HUES6 (cell line): ENCODE measurements at regions not wholly inside any gene's neighbourhood (a gene's known extent, or its start where the extent isn't known, plus 50 kb on each side); places are given as distances from the start of the nearest gene placed in this dataset.

Experiments used
- H3K27ac ChIP-seq: 2 replicates; pipeline ENCODE4 v1.7.0; 2013; ENCODE audit warnings: low read depth, mild to moderate bottlenecking, low read length, inconsistent platforms
- H3K27me3 ChIP-seq: 2 replicates; pipeline ENCODE4 v1.6.1; 2013; ENCODE audit warnings: low read length; ENCODE audit not compliant: control insufficient read depth, insufficient read depth
- H3K36me3 ChIP-seq: 2 replicates; pipeline ENCODE4 v1.6.1; 2013; ENCODE audit warnings: low read length; ENCODE audit not compliant: control insufficient read depth, insufficient read depth
- H3K4me1 ChIP-seq: 2 replicates; pipeline ENCODE4 v1.6.1; 2013; ENCODE audit warnings: low read length; ENCODE audit not compliant: control insufficient read depth, insufficient read depth
- H3K4me3 ChIP-seq: 2 replicates; pipeline ENCODE4 v1.5.1; 2013; ENCODE audit warnings: low read depth, low read length
- H3K9ac ChIP-seq: one replicate; pipeline ENCODE4 v1.6.1; 2013; ENCODE audit warnings: mild to moderate bottlenecking, low read length
- H3K9me3 ChIP-seq: 2 replicates; pipeline ENCODE4 v1.6.1; 2013; ENCODE audit warnings: low read depth, low read length; ENCODE audit not compliant: control insufficient read depth, insufficient read depth

GRCh38 chr12:43154498-43155045, 397.4 kb downstream of the ADAMTS20 start:
- peaks cover 8% of the 10 kb centered on the region; the same call in 1 of the 2 replicates for H3K4me1 ChIP-seq
- no peaks in the 10 kb centered on the region for H3K9me3 ChIP-seq
- no peak overlapping the region for H3K4me3 ChIP-seq
- no peaks in the 10 kb centered on the region for H3K36me3 ChIP-seq
- no peaks in the 10 kb centered on the region for H3K27me3 ChIP-seq
- H3K27ac ChIP-seq, result no peak overlapping the region
- no peak overlapping the region for H3K9ac ChIP-seq

DNA sequence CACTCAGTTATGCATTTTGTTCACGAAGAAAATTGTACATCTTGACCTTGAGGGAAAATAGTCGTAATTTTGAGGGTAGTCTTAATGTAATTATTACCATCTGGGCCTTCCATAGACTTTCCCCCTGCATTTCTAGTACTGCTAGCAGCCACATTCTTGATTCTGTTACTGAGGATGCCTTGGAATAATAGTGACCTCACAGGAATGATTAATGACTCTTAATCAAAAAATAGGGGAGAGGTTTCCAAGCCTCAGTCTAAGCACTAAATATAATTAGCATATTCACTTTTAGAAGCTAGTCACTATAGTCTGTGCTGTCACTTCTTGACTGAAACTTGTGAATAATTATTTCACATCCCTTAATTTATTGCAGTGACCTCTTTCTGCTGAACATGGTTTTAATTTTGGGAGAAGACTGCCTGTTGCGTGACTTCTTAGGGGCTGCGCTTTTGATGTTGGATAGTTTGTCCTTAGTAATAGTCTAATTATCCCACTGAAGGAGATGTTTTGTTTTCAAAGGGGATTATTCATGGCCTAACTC, 400.5 kb downstream of the ADAMTS20 start:
- Histone ChIP-seq H3K27me3 (no peaks in the 10 kb centered on the region), H3K9me3 (no peaks in the 10 kb centered on the region), H3K36me3 (no peaks in the 10 kb centered on the region), H3K27ac (no peak overlapping the region), H3K9ac (no peak overlapping the region), H3K4me1 (peaks cover 8% of the 10 kb centered on the region; the same call in 1 of the 2 replicates), H3K4me3 (no peak overlapping the region)

DNA sequence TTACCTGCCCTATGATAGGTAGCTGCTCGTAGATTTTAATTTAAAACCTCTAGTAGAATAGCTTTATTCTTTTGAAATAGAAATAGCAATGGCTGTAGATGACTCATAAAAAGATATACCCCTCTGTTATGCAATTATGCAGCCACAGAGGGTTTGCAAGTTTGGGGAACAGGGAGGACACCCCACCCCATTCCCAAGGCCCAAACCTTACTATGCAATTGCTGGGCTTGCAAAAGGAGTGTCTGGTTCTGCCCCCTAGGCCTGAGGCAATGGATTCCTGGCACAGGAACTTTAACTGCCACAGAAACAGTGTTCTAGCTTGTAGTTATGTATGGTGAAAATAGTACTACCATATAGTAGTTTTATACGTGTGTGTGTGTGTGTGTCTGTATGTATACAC, 403.3 kb downstream of the ADAMTS20 start:
- Histone ChIP-seq H3K27me3 (no peaks in the 10 kb centered on the region), H3K9ac (no peak overlapping the region), H3K4me1 (no peaks in the 10 kb centered on the region), H3K9me3 (no peaks in the 10 kb centered on the region), H3K36me3 (no peaks in the 10 kb centered on the region), H3K27ac (no peak overlapping the region), H3K4me3 (no peak overlapping the region)

GRCh38 chr12:43147878-43148277, 404.1 kb downstream of the ADAMTS20 start:
- H3K27me3 ChIP-seq, result no peaks in the 10 kb centered on the region
- H3K4me3 ChIP-seq, result no peak overlapping the region
- H3K4me1 ChIP-seq, result no peaks in the 10 kb centered on the region
- no peak overlapping the region for H3K9ac ChIP-seq
- H3K9me3 ChIP-seq, result no peaks in the 10 kb centered on the region
- H3K27ac ChIP-seq, result no peak overlapping the region
- no peaks in the 10 kb centered on the region for H3K36me3 ChIP-seq

GRCh38 chr12:43145481-43145880, 406.5 kb downstream of the ADAMTS20 start:
- no peaks in the 10 kb centered on the region for H3K36me3 ChIP-seq

DNA sequence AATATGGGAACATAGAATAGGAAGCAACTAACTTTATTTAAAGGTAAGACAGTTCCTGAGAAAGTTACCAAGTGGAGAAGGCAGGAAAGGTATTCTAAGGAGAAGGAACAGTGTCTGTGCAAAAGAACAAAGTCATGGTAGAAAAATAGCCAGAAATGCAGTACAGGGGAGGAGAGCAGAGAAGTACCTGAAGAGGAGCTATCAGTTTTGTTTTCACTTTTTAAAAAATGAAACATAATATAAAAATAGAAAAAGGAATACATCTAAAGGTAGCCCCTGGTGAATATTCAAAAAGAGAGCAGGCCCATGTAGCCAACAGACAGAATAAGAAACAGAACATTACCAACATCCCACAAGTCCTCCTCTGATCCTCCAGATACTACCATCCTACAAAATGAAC, 408.7 kb downstream of the ADAMTS20 start:
- Histone ChIP-seq H3K36me3 (no peaks in the 10 kb centered on the region), H3K9ac (no peak overlapping the region), H3K9me3 (no peaks in the 10 kb centered on the region), H3K4me1 (no peaks in the 10 kb centered on the region), H3K27me3 (no peaks in the 10 kb centered on the region), H3K4me3 (no peak overlapping the region), H3K27ac (no peak overlapping the region)

More at GRCh38 chr12:43145481-43145880, 406.5 kb downstream of the ADAMTS20 start:
- Histone ChIP-seq H3K4me1 (no peaks in the 10 kb centered on the region), H3K4me3 (no peak overlapping the region), H3K27me3 (no peaks in the 10 kb centered on the region), H3K27ac (no peak overlapping the region), H3K9me3 (no peaks in the 10 kb centered on the region), H3K9ac (no peak overlapping the region)

DNA sequence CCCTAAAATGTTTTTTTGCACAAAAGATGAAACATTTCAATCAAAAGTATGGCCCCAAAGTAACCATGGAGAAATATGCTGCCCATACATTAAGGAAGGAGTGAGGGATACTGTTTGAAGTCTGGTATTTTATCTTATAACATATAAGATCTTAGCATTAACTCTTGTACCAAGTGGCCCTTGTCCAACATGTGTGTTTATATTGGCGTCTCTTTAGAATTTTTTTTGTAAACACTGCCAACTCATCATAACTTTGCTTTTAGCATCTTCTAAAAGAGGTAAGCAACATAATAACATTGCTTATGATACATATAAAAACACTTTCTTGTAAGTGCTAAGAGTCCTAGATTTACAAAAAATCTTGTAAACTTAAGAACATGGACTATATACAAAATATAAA, 419.7 kb downstream of the ADAMTS20 start:
- Histone ChIP-seq H3K27me3 (no peaks in the 10 kb centered on the region), H3K9ac (no peak overlapping the region), H3K4me1 (peaks cover 9% of the 10 kb centered on the region; the same call in 1 of the 2 replicates), H3K27ac (no peak overlapping the region), H3K9me3 (no peaks in the 10 kb centered on the region; the same call in 1 of the 2 replicates), H3K4me3 (no peak overlapping the region), H3K36me3 (no peaks in the 10 kb centered on the region)

DNA sequence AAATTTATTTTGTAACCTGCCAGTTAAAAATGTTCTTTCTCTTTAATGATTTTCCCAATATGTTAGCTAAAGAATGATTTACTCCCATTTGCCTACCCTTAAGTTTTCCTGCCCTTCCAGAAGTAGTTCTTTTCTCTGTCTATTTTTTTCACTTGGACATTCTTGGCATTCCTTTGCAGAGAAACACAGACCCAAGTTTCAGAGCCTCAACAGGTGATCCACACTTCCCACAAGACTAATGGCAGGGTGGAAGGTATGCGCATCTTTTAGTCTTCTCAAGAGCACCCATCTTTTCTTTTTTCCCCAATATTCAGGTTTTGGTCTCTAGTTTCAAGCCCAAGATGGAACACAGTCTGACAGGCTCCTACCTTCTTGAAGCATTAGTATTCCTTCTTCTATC, 420.7 kb downstream of the ADAMTS20 start:
- Histone ChIP-seq H3K4me3 (no peak overlapping the region; the same call in 1 of the 2 replicates), H3K27me3 (no peaks in the 10 kb centered on the region), H3K36me3 (no peaks in the 10 kb centered on the region), H3K9ac (no peak overlapping the region), H3K9me3 (no peaks in the 10 kb centered on the region; the same call in 1 of the 2 replicates), H3K27ac (peak overlapping the region; percentile 23; the same call in 1 of the 2 replicates), H3K4me1 (peaks cover 9% of the 10 kb centered on the region; the same call in 1 of the 2 replicates)

- no peak overlapping the region for H3K27ac ChIP-seq
- no peaks in the 10 kb centered on the region for H3K9me3 ChIP-seq
- peaks cover 9% of the 10 kb centered on the region; the same call in 1 of the 2 replicates for H3K4me1 ChIP-seq
- H3K27me3 ChIP-seq, result no peaks in the 10 kb centered on the region
- H3K36me3 ChIP-seq, result no peaks in the 10 kb centered on the region
- no peak overlapping the region for H3K9ac ChIP-seq
- no peak overlapping the region for H3K4me3 ChIP-seq
These were observed 424.0 kb downstream of the ADAMTS20 start for GRCh38 chr12:43127886-43128549.

DNA sequence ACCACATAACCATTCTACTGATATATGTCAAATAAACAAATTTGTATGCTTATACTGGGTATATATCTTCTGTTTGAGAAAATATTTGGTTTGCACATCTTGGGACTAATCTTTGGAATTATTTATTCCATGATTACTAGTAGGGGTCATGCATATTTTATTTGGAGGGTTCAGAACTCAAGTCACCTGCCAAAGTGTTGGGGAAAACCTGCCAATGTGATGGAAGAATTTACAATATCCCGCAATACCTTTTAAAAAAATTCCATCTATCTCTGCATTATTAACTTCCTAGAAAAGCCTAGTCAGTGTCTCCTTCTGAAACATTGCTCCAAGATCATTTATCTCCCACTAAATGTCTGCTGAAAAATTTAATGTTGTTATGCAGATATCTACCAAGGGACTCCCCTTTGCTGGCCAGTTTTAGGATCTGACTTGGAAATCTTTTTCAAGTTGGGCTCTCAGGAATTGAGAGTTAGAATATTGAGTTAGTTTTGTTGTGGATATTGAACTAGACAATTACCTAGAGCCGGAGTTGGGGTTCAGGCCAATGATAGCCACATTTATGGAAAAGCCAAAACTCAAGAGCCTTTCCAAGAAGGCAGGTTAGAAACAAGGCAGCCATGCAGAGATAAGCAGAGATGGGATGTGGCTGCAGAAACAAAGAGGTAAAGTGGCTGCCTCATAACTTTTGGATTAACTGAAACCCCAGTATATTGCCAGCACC, 425.2 kb downstream of the ADAMTS20 start:
- Histone ChIP-seq H3K36me3 (no peaks in the 10 kb centered on the region), H3K9me3 (no peaks in the 10 kb centered on the region), H3K4me1 (peaks cover 9% of the 10 kb centered on the region; the same call in 1 of the 2 replicates), H3K4me3 (no peak overlapping the region), H3K27me3 (no peaks in the 10 kb centered on the region), H3K9ac (no peak overlapping the region), H3K27ac (no peak overlapping the region)

DNA sequence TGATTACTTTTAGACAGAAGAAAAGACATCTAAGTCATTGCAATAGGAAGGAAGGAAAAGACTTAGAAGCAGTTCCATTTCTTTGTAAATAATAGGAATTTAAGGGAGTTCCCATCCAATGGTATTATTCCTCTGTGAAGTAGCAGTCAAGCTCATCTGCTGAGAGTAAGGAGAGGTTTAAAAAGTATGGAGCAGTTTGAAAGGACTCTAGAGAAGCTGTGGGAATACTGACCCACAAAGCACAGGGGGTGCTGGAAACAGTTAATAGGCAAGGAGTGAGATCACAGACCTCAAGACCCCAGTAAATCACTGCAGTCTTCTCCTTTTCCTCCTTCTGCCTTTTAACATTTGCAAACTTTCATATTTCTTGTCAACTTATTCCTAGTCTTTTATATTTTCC, 428.5 kb downstream of the ADAMTS20 start:
- Histone ChIP-seq H3K27ac (no peak overlapping the region), H3K4me1 (no peaks in the 10 kb centered on the region), H3K4me3 (no peak overlapping the region), H3K36me3 (no peaks in the 10 kb centered on the region), H3K9me3 (peaks cover 3% of the 10 kb centered on the region), H3K9ac (no peak overlapping the region), H3K27me3 (no peaks in the 10 kb centered on the region)
